NCI-H2227 treated with DMSO at 0.1 percent for 48 hours (cell line): ENCODE measurements at regions not wholly inside any gene's neighbourhood (a gene's known extent, or its start where the extent isn't known, plus 50 kb on each side); places are given as distances from the start of the nearest gene placed in this dataset.

Source experiments
- DNase-seq: peaks from one replicate; lab custom pipeline; 2025; lab: John Stamatoyannopoulos, UW

DNA sequence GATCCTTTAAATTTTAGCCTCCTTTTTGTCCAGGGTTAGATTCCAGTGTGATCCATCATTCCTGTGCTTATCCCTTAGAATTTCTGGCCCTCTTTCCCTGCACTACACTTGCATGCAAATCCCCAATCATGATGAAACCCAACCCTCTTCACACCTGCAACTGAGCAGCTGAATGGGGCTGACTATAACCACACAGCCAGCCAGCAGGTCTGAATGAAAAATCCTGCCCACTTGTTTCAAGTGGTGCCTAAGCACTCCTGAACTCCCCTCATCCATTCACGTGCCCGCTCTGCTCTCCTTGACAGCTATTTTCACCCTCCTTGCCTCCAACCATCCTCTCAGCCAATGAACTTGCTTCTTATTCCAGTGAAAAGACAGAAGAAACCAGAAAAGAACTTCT, 80.5 kb upstream of the AFF3 start:
- DNase-seq: no peak

DNA sequence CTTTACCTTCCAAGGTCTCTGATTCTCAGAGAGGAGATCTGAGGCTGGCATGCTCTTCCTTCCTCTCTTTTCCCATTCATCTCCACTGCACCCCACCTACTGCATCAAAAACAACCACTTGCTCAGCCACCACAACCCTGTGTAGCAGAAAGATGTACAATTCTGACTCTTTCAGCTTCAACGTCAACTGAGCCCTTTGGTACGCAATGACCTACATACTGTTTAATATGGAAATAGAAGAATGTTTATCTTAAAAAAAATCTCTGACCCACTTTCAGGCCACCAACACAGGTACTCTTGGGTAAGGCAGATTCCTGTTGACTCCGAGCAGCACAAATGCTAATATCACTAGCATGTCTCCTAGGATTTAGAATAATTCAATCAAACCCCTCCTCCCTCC, 76.2 kb upstream of the AFF3 start:
- no peak for DNase-seq

DNA sequence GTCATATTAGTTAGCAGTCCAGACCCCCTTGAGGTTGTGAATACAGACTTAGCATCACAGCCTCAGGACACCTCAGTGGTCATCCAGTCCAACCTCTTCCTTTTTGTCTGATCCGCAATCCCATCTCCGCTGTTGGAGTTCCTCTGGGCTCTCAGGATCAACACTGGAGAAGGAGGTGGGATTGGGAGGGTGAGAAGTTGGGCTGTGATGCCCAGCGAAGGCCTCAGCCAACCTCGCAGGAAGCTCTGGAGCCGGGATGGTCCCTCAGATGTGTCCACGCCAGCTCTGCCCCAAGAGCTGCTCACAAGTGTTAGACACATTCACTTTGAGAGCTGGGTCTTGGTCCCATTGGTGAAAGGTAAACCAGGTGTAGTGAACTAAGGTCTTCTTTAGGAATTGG, 74.9 kb upstream of the AFF3 start:
- DNase-seq: no peak

DNA sequence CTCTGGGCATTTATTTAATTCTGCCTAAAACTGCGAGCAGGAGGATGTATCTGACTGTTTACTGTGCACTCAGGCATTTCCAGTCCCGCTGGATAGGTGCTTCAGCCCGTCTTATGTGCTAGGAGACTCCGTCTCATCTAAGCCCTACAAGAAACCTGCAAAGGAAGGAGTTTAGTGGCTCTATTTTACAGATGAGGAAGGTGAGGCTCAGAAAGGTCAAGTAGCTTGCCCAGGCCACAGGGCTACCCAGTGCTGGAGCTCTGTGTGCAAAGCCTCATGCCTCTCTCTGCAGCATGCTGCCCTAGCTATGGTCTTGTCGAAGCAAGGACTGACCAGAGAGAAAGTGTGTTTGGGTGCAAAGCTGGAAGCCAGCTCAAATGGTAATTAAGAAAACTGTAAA, 73.6 kb upstream of the AFF3 start:
- no peak for DNase-seq

DNA sequence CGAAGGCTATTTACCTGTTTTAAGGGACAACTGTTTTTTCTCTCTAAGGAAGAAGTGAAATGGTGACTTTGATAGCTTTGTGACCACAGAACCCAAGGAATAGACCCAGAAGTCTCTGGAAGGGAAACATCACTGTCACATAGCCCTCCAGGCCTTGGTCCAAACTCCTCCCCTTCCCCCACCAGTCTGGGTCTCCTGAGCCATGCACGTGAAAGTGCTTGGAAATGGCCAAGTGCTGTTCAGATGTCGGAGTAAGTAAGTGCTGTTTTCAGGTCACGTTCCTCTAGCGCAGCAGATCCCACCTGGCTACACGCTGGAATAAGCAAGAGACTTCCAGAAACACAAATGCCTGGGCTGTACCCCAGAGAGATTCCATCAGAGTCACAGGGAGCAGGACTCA, 73.0 kb upstream of the AFF3 start:
- DNase-seq: no peak

DNA sequence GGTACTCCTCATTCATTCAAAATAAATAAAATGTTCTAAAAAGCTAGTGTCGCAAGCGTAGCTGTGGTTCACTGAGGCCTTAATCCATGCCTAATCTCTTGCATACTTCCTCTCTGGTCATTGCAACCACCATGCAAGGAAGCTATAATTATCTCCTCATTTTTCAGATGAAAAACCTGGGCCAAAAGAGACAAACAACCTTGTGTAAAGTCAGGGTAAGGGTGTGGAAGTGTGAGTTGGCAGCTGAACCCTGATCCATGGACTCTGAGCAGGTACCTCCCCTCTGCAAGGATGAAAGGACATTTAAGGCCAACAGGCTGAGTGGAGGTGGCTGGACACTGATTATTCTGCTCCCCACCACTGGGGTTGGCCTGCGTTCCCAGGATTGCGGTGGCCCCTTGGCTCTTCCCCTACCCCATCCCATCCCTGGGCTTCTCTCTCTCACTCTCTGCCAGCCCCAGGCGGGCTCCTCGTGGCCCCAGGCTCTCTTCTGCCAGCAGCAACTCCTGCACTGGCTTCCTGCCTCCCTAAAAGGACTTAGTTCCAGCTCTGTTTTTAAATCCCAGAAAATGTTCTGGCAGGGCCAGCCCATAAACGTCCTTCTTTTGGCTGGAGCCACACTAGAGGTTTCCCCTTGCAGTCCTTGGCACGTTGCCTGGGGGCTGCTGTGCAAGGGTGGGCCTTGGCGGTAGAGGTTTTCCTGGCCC, 72.0 kb upstream of the AFF3 start:
- no peak for DNase-seq

DNA sequence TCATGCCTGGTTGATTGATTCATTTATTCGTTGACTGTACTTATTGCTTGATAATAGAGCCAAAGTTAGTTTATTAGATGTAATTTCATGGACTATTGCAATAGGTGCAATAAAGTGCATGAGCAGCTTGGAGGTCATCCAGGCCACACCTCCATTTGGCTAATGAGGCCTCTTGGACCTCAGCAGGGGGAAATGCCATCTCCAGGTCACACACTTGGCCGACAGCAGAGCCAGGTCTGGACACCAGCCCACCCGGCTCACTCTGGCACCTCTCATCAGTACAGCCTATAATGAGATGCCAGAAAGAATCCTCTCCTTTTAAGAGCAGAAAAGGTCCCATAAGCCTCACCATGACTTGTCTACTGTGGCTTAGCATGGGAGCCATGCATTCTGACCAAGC, 71.2 kb upstream of the AFF3 start:
- no peak for DNase-seq

DNA sequence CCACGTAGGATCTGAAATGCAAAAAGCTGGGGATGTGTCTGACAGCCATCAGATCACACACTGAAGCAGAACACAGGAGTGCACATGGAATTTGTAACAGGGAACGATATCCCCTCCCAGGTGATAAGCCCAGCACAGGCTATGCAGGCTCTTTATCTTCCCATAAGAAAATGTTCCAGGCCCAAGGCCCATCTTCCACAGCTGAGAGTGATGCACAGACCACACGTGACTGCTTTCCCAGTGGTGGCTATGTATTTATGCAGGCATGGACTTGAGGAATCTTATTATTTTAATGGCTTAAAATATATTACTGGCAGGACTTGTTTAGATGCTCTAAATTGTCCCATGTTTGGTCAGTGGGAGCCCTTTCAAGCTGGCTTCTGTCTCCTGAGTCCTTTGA, 70.5 kb upstream of the AFF3 start:
- no peak for DNase-seq

DNA sequence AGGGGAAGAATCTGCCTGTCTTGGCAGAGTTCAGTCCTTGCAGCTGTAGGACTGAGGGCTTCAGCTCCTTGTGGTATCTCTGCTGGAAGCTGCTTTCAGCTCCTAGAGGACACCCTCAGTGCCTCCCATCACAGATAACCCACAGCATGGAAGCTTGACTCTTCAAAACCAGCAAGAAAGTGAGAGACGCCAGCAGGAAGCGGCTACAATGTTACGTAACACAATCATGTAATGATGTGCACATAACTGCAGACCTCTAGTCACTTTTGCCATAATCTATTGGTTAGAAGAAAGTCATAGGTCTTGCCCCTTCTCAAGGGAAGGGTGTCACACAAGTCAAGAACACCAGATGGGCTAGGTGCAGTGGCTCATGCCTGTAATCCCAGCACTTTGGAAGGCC, 69.1 kb upstream of the AFF3 start:
- no peak for DNase-seq

DNA sequence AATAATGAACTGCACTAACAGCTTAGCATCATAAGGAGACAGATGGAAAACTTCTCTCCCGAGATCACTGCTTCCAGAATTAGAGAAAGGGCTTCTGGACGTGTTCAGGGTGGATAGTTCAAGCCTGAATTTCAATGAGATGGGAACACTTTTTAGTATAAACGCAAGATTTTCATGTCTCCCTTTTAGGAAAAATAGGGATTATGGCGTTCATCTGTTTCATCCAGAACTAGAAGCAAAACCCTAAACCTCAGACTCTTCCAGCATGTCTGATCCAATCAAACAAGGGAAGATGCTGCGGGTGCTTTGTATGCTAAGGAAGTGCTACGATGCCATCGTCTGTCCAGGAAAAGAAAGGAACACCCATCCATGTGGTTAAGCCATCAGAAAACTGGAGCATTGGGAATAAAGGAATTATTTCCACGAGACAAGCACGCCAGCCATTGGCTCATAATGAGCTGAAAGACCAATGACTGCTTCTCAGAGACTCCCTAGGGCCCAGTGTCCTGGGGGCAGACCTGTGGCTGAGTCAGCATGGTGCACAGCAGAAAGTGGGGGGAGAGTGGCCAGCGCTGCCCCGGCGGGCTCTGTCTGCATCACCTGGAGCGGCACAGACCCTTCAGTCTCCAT, 65.9 kb upstream of the AFF3 start:
- DNase-seq: no peak

DNA sequence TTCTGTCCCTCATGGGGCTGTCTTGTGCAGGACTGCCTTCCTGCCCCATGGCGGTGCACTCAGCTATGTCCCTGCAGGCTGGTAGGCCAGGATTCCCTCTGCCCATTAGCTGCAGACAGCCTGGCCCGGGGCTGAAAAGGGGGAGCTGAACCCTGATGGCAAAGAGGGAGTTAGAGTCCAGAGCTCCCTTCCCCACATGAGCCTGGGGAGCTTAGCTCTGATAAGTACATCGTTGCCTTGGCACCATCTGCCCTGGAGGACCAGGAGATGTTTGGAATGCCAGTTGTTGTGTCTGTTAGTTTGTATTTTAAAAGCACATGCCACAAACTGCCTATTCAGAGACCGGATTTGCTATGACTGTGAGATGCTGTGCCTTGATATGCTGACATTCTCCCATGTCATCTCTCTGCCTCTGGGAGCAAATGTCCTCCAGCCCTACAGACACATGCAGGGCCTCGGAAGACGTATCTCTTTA, 65.1 kb upstream of the AFF3 start:
- no peak for DNase-seq

DNA sequence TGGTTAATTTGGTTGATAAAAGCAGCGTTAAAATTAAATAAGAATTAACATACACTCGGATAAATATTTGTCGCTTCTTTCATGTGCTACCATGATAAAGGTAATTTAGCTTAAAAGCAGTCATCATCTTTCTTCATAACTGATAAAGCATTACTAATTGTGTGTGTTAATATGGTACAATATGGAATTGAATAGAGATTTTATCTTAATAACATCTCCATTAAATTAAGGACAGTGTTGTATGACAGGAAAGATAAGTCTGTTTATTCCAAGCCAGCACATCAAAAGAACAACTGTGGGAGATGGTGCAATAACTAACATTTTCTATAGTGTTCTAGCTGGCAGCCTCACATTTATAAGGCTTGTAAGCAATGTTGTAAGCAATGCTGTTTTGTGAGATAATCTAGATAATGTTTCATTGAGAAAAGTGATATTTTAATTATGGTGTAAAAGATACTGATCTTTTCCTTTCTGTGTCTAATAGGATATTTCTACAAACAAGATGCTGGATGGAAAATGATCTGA, 64.4 kb upstream of the AFF3 start:
- no peak for DNase-seq

DNA sequence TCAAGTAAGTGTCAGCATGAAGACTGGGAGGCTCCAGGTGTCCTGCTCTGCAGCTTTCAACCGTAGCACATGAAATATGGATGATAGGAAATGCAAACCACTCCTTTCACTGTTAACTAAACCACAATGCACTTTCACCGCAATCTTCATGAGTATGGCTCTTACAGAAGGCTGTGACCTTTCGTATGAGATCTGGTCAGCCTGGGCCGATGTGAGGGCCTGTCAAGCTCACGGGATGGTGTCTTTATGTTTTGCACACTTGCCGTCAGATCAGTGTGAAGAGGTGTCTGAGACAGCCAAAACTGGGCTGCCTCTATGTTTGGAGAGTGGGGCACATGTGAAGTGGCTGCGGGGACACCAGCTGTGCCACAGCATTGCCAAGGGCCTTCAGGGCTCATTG, 62.8 kb upstream of the AFF3 start:
- DNase-seq: no peak

DNA sequence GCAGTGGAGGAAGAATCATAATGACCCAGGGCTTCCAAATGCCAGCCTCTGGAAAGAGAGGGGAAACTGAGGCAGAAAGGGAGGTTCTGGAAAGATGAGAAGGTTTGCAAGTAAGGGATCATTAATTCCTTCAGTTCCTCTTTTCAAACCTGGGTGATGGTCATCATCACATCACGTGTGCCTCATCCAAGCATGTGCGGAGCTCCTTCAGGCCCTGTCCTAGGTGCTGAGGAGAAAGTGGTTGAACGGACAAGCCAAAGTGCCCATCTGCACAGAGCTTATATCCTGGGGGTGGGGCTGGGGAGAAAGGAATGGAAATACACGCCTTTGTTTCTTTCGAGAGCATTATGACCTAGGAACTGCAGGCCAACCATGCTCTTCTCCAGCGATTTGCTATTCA, 60.2 kb upstream of the AFF3 start:
- DNase-seq: no peak

DNA sequence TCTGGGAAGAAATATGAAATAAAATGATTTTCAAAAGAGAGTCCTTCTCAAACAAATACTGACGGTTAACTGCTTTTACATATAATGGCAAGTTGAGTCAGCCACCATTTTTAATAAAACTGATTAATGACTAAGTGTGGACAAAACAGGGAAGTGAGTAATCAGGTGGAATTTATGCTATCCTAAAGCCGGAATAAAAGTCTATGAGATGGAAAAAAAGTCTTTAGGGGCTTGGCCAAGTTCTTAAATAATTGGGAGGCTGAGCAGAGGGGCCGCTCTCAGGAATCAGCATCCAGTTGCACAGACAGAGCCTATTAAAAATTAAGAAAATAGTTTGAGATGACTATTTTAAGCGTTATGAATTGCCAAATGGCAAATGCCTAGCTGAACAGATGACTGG, 58.6 kb upstream of the AFF3 start:
- no peak for DNase-seq

DNA sequence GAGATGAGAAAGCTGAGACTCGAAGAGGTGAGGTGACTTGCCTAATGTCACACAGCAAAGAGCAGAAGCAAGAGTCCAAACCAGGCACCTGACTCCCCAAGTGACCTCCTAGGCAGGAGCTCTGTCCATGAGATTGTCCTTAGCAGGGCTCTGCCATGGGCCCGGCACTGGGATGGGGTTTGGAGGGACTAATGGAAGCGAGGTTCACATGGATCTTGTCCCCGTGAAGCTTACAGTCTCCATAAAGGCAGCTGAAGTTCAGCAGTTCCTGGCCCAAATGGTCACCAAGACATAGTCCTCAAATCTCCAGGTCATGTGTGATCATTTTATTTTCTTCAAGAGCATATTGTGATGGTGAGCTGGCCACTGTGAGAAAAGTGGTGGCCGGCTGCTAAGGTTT, 57.0 kb upstream of the AFF3 start:
- no peak for DNase-seq

DNA sequence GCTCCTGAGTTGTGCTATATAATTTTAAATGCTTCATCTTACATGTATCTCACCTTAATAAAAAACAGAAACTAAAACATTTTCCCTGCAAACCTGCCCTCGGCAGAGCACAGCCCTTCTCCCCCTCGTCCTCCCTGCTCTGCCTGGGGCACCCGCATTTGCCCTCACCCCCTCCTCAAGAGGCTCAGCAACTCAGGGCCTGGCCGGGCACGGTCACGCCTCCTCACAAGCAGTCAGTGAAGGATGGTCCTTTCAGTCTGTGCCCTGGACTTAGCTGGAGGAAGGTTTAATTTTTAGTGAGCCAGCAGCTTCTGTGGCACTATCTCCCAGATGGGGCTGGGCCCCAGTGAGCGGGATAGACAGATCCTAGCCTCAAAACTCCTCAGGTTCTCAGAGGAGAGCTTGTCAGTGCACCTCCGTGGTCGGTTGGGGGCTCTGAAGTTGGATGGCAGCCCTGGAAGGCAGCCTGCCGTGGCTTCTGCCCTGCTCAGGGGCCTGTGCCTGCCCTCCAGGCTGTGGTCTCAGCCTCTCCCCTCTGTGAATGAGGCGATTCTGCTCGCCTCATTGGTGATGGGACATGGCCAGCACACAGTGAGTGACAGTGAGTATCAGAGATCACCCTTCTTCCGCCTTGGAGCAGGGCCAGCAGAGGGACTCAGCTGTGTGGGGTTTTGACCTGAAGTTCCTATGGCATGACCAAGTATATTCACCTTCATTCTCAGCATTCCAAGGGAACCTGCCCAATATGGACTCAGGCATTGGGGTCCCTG, 56.3 kb upstream of the AFF3 start:
- DNase-seq: no peak

DNA sequence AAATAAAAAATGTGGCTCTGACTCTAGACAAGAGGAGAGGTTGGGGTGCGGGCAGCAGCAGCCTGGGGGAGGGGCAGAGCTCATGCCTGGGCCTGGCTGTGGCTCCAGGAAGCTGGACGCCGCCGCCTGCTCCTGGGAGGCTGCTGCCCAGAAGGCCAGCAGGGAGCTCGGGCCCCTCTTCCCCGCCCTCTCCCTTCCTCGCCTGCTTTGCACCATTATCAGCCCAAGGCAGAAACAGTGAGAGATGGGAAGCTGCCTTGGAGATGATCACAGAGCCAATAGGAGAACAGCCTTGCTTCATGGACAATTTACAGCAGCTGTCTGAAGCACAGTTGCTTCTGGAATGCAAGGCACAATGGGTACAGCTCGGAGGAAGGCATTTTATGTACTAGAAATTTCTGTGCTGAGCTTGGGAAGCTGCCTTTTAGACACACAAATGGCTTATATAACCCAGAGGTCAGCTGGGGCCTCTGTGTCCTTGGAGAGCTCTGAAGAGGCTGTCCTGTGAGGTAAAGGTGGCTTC, 55.3 kb upstream of the AFF3 start:
- peak; percentile 78 for DNase-seq

DNA sequence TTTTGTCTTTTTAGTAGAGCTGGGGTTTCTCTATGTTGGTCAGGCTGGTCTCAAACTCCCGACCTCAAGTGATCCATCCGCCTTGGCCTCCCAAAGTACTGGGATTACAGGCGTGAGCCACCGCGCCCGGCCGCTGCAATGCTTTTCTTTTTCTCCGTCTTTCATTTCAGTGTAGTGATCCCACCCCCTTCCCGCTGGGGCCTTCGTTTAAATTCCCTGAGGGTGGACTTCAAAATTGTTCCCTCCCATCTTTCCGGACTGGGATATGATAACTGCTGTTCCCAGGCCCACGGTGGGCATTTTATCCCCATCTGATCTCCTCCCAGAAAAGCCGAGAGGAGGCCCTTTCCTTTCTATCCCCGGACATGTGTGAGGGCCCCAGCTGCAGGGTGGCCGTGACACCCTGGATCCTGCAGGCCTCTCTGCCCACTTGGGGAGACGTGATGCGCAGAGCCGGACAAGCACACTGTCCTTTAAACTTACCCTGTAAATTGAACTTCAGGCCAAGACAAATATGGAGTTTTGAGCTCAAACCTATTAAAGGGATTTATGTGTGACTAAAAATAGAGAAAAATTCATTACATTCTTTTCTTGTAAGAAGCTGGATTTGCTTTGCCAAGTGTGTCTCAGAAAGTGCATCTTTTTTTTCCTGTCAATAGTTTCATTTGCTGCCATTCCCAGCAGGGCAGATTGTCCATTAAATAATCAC, 54.5 kb upstream of the AFF3 start:
- no peak for DNase-seq

DNA sequence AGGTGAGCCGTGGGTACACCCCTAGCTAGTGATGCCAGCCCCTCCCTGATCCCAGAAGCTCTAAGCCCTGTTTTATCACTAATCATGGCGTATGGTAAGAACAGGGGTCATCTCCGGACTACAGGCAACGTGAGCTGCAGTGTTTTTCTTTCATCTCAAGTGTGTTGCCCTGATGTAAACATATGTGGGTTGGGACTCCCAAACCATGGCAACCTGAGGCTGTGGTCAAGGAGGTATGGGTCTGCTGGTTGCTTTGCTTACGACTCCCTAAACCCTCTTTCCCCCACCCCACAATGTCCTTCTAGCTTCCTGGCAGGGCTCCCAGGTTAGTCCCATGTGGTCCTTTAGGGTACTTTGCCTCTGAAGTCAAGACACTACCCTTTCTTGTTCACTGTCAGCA, 53.6 kb upstream of the AFF3 start:
- DNase-seq: no peak

DNA sequence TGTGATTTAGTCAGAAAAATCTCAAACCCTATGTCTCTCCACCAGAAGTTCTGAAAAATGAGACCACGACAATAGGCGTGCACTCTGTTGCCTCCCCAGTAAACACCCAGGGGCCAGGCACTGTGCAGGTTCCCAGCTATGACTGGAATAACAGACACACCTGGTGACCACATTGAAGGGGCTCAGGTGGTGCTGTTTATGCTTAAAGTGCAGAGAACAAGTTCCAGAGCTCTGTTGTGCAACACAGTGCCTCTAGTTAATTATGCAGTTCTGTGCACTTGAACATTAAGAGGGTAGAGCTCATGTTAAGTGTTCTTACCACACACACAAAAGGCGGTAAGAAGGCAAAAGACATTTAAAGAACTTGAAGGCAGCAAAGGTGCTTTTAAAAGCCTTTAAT, 52.6 kb upstream of the AFF3 start:
- DNase-seq: peak; percentile 6

DNA sequence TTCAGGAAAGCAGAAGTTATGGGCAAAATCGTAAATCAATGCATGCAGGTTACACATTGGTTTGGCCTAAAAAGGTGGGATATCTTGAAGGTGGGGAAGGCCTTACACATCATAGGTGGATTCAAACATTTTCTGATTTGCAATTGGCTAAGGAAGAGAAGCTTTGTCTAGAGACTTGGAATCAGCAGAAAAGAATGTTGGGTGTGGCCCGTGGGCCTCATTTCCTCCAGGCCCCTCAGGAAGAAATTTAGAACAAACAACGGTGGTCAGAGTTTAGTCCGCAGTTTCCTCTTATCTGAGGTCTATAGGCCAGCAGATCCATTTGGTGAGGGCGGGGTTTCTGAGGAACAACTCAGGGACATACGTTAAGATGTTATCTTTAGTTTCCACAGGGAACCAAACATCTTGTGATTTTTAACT, 50.9 kb upstream of the AFF3 start:
- no peak for DNase-seq
